ENCODE measurements at regions not wholly inside any gene's neighbourhood (a gene's known extent, or its start where the extent isn't known, plus 50 kb on each side); places are given as distances from the start of the nearest gene placed in this dataset.
"Not testable (repeated sequence)": the region's sequence is repeated elsewhere in the genome, so short reads cannot be mapped to it uniquely, and the experiment has no call there.

DNA sequence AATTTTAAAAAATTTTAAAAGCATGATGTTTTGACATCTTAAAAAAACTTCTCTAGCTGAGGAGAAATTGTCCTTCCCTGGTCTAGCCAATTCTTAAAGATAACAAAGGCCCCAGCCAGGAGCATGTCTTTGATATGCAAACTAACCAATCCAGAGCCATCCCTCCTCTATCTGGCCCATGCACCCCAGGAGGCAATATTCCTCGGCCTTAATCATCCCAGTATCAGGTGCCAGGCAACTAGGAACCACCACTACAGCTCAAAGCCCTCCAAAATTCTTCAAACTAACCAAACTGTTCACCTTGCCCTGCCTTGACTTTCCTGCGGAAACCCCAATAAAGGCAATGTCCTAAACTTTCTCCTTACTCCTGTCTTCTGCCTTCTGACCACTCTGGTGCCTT lies 97.8 kb upstream of the USP9X start:
- TF ChIP-seq, protein P1, sequence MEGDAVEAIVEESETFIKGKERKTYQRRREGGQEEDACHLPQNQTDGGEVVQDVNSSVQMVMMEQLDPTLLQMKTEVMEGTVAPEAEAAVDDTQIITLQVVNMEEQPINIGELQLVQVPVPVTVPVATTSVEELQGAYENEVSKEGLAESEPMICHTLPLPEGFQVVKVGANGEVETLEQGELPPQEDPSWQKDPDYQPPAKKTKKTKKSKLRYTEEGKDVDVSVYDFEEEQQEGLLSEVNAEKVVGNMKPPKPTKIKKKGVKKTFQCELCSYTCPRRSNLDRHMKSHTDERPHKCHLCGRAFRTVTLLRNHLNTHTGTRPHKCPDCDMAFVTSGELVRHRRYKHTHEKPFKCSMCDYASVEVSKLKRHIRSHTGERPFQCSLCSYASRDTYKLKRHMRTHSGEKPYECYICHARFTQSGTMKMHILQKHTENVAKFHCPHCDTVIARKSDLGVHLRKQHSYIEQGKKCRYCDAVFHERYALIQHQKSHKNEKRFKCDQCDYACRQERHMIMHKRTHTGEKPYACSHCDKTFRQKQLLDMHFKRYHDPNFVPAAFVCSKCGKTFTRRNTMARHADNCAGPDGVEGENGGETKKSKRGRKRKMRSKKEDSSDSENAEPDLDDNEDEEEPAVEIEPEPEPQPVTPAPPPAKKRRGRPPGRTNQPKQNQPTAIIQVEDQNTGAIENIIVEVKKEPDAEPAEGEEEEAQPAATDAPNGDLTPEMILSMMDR (optimal IDR thresholded peaks at IDR 0.05 in 1 of 3, IDR thresholded peaks at IDR 0.05 in 1 of 3, conservative IDR thresholded peaks at IDR 0.05 in 1 of 3; ENCODE audit: extremely low read depth in 1 of 3, insufficient read depth in 2 of 3, low read length in 3 of 3): no peak
- TF ChIP-seq EZH2 (IDR thresholded peaks at IDR 0.05; ENCODE audit: low read length): no peak
- H3K27me3 ChIP-seq (ENCODE audit: control insufficient read depth, extremely low read depth, insufficient read depth, low read length): no peaks in the 10 kb centered on the region
- DNase-seq (ENCODE audit: low read depth, low spot score) (no peak), FAIRE-seq (no peak)
- no peaks in the 10 kb centered on the region for H3K4me1 ChIP-seq (ENCODE audit: control insufficient read depth, extremely low read depth, insufficient read depth, low read length)
- H3K4me3 ChIP-seq (ENCODE audit: control insufficient read depth in 2 of 3, extremely low read depth in 1 of 3, insufficient read depth in 2 of 3, low read depth in 1 of 3, low read length in 3 of 3): no peak overlapping the region
- H3K9me3 ChIP-seq (ENCODE audit: control insufficient read depth, low read depth, low read length): no peaks in the 10 kb centered on the region
- H2AFZ ChIP-seq (ENCODE audit: control insufficient read depth, low read length): no peak overlapping the region
- dilution Hi-C loops (cut with MboI; ENCODE audit: extremely low pct_ligation_motif_present, low sequenced_read_pairs): no loop called here
- no peak overlapping the region for H3K9ac ChIP-seq (ENCODE audit: control insufficient read depth, extremely low read depth, insufficient read depth, low read length)
- no peaks in the 10 kb centered on the region for H3K9me1 ChIP-seq (ENCODE audit: control insufficient read depth, extremely low read depth, insufficient read depth, low read length)
- H3K79me2 ChIP-seq (ENCODE audit: control insufficient read depth, insufficient read depth, low read length): no peaks in the 10 kb centered on the region
- H4K20me1 ChIP-seq (ENCODE audit: control insufficient read depth, extremely low read depth, insufficient read depth, low read length): no peaks in the 10 kb centered on the region
- H3K27ac ChIP-seq (ENCODE audit: control insufficient read depth, insufficient read depth, low read length): no peak overlapping the region
- H3K36me3 ChIP-seq (ENCODE audit: control insufficient read depth in 2 of 2, extremely low read depth in 1 of 2, insufficient read depth in 2 of 2, low read length in 2 of 2): no peaks in the 10 kb centered on the region
- no peak overlapping the region for H3K4me2 ChIP-seq (ENCODE audit: control insufficient read depth, extremely low read depth, insufficient read depth, low read depth, low read length)

DNA sequence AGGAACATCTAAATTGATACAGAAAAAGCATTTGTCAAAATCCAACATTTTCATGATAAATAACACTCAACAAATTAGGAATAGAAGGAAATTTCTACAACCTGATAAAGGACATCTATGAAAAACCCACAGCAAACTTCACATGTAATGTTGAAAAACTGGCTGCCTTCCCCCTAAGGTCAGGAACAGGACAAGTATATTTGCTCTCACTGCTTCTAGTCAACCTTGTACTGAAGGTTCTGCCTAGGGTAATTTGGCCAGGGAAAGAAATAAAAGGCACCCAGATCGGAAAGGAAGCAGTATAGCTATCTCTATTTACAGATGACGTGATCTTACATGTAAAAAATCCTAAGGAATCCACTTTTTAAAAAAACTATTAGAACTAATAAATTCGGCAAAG lies 97.1 kb upstream of the USP9X start:
- TF ChIP-seq EZH2 (IDR thresholded peaks at IDR 0.05; ENCODE audit: low read length): no peak
- TF ChIP-seq, protein P1 (optimal IDR thresholded peaks at IDR 0.05 in 1 of 3, IDR thresholded peaks at IDR 0.05 in 1 of 3, conservative IDR thresholded peaks at IDR 0.05 in 1 of 3; ENCODE audit: extremely low read depth in 1 of 3, insufficient read depth in 2 of 3, low read length in 3 of 3): no peak
- H3K79me2 ChIP-seq (ENCODE audit: control insufficient read depth, insufficient read depth, low read length): no peaks in the 10 kb centered on the region
- no peaks in the 10 kb centered on the region for H4K20me1 ChIP-seq (ENCODE audit: control insufficient read depth, extremely low read depth, insufficient read depth, low read length)
- DNase-seq (ENCODE audit: low read depth, low spot score): no peak
- dilution Hi-C loops (cut with MboI; ENCODE audit: extremely low pct_ligation_motif_present, low sequenced_read_pairs): no loop called here
- no peaks in the 10 kb centered on the region for H3K9me1 ChIP-seq (ENCODE audit: control insufficient read depth, extremely low read depth, insufficient read depth, low read length)
- no peak for FAIRE-seq
- no peaks in the 10 kb centered on the region for H3K27me3 ChIP-seq (ENCODE audit: control insufficient read depth, extremely low read depth, insufficient read depth, low read length)
- H3K36me3 ChIP-seq (ENCODE audit: control insufficient read depth in 2 of 2, extremely low read depth in 1 of 2, insufficient read depth in 2 of 2, low read length in 2 of 2): no peaks in the 10 kb centered on the region
- H3K27ac ChIP-seq (ENCODE audit: control insufficient read depth, insufficient read depth, low read length): no peak overlapping the region
- H3K4me1 ChIP-seq (ENCODE audit: control insufficient read depth, extremely low read depth, insufficient read depth, low read length): no peaks in the 10 kb centered on the region
- no peak overlapping the region for H2AFZ ChIP-seq (ENCODE audit: control insufficient read depth, low read length)
- H3K9me3 ChIP-seq (ENCODE audit: control insufficient read depth, low read depth, low read length): no peaks in the 10 kb centered on the region
- H3K4me2 ChIP-seq (ENCODE audit: control insufficient read depth, extremely low read depth, insufficient read depth, low read depth, low read length): no peak overlapping the region
- no peak overlapping the region for H3K9ac ChIP-seq (ENCODE audit: control insufficient read depth, extremely low read depth, insufficient read depth, low read length)
- H3K4me3 ChIP-seq (ENCODE audit: control insufficient read depth in 2 of 3, extremely low read depth in 1 of 3, insufficient read depth in 2 of 3, low read depth in 1 of 3, low read length in 3 of 3): no peak overlapping the region

DNA sequence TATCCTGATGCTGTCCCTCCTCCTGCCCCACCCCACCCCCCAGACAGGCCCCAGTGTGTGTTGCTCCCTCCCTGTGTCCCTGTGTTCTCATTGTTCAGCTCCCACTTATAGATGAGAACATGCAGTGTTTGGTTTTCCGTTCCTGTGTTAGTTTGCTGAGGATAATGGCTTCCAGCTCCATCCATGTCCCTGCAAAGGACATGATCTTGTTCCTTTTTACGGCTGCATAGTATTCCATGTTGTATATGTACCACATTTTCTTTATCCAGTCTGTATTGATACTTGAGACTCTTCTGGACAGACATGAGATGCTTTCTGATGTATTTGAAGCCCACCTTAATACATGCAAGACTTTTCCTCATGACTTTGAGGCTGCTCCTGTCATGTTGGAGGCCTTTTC lies 91.8 kb upstream of the USP9X start:
- H4K20me1 ChIP-seq (ENCODE audit: control insufficient read depth, extremely low read depth, insufficient read depth, low read length); H3K4me2 ChIP-seq (ENCODE audit: control insufficient read depth, extremely low read depth, insufficient read depth, low read depth, low read length); H3K27me3 ChIP-seq (ENCODE audit: control insufficient read depth, extremely low read depth, insufficient read depth, low read length); FAIRE-seq; dilution Hi-C loops (cut with MboI; ENCODE audit: extremely low pct_ligation_motif_present, low sequenced_read_pairs); H3K9me3 ChIP-seq (ENCODE audit: control insufficient read depth, low read depth, low read length); DNase-seq (ENCODE audit: low read depth, low spot score); H3K4me3 ChIP-seq (ENCODE audit: control insufficient read depth in 2 of 3, extremely low read depth in 1 of 3, insufficient read depth in 2 of 3, low read depth in 1 of 3, low read length in 3 of 3); H3K9me1 ChIP-seq (ENCODE audit: control insufficient read depth, extremely low read depth, insufficient read depth, low read length); H3K9ac ChIP-seq (ENCODE audit: control insufficient read depth, extremely low read depth, insufficient read depth, low read length); H3K79me2 ChIP-seq (ENCODE audit: control insufficient read depth, insufficient read depth, low read length); H2AFZ ChIP-seq (ENCODE audit: control insufficient read depth, low read length); H3K4me1 ChIP-seq (ENCODE audit: control insufficient read depth, extremely low read depth, insufficient read depth, low read length); H3K27ac ChIP-seq (ENCODE audit: control insufficient read depth, insufficient read depth, low read length); H3K36me3 ChIP-seq (ENCODE audit: control insufficient read depth in 2 of 2, extremely low read depth in 1 of 2, insufficient read depth in 2 of 2, low read length in 2 of 2): not testable (repeated sequence)

All from keratinocyte (primary cell).